HG03432 (cell line): ENCODE measurements at regions not wholly inside any gene's neighbourhood (a gene's known extent, or its start where the extent isn't known, plus 50 kb on each side); places are given as distances from the start of the nearest gene placed in this dataset.
"Not testable (repeated sequence)": the region's sequence is repeated elsewhere in the genome, so short reads cannot be mapped to it uniquely, and the experiment has no call there.

Experiments used
- ATAC-seq: cut with Tn5 transposase; IDR thresholded peaks from one replicate; pipeline ENCODE4 v1.9.1; 2021; ENCODE audit warnings: mild to moderate bottlenecking, moderate library complexity; ENCODE audit not compliant: unreplicated experiment

DNA sequence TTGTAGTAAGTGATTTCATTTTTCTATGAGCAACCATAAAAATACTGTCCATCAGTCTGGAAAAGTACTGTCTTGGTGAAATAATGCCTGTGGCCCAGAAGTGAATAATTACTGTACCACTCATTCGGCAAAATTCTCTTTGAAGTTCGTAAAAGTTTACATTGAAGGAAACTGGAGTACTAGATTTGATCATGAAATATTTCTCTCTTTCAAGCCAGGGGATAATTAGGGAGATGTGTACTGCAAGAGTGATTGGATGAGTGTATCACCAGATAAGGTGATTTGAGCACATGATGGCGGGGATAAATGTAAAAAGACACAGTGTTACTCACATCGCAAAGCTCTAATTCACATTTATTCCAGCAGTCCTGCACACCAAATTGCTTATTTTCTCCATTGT, 883.2 kb upstream of the PIK3C3 start:
- no peak for ATAC-seq

DNA sequence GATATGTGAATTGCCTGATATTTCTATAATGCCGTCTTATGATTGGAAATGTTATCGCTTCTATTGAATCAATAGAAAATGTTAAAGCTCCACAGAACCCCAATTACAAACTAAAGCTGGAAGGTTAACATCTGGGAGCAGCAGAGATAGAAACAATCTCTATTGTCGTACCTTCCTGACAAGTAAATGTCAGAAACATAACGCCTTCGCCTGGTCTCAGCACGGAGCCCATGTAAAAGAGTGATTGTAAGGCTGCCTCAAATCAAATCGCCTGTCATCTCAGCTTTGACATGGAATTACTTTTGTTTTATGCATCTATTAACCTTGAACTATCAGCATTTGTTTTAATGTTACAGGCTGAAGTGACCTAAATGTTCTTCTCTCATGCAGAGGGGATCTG, 885.9 kb upstream of the PIK3C3 start:
- no peak for ATAC-seq

DNA sequence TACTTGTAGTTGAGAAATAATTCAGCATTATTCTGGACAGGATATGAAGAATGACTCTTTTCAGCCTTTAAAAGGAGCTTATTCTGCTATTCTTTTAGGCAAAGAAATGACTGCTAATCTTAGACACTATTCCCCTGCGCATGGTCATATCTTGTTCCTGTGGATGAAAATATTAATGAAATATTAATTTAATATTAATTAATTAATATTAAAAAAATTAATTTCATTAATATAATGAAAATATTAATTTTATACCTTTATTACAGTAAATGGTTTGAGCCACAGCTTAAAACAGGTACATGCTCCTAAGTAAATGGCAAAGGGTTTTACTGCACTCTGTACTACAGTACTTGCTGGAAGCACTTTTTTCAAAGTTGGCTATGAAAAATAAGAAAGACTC, 890.1 kb upstream of the PIK3C3 start:
- no peak for ATAC-seq

DNA sequence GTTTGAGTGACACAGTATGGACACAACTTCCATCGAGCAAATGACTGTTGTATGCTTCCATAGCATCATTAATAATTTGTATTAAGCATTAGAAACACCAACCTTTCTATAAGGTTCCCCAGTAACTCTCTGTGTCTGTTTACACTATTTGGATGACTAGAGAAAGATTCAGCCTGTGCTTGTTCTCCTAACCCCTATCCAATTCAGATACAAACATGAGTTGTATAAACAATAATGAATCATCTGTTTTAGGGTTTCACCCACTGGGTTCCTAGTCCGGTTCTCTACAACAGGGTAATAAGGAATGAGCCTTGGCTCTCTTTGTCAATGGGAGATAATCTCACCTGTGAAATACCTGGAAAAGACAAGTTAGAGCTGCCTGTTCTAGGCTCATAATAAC, 894.1 kb upstream of the PIK3C3 start:
- ATAC-seq: no peak

DNA sequence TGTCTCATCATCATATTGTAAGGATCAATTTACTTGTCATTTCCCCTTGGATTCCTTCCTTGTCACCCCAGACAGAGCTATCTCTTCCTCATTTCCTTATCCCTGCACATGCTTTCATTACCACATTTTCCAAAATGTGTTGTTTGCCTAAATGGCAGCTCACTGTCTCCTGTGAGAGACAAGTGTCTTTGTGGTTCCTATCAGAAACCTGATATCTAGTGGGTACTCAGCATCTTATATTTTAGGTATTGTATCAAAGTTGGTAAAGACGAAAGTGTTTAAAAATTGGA, 896.0 kb upstream of the PIK3C3 start:
- ATAC-seq: no peak

DNA sequence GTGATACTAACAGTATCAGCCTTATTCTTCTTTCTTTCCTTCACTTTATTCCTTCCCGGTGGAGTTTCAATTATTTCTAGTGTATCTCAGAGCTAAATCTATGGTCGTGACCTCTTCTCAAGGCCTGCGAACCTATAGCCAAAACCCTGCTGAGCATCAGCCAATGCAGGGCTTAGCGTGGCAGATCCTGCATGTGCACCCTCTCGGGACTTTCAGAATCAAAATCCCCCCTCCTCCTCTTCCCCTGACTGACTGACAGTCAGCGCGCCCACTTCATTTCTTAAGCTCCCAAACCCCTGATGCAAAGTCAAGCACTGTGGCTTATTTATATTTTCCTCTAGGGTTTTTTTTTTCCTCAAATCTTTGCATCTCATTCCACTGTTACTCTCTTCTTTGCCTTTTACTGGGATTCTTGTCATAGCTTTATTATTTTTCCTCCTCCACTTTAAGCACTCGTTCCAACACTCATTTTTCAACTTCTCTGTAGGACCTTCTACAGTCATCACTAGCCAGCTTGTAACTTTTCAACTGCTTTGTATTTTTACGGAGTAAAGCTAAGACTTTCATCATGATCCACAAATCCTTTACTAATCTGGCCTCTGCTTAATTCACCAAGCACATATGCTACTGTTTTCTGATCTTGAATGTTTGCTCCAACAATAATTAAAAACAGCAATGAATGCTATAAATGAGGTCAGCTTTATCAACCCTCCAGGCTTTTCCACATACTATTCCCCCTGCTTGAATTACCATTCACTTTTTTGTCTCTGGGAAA, 896.5 kb upstream of the PIK3C3 start:
- ATAC-seq: no peak

DNA sequence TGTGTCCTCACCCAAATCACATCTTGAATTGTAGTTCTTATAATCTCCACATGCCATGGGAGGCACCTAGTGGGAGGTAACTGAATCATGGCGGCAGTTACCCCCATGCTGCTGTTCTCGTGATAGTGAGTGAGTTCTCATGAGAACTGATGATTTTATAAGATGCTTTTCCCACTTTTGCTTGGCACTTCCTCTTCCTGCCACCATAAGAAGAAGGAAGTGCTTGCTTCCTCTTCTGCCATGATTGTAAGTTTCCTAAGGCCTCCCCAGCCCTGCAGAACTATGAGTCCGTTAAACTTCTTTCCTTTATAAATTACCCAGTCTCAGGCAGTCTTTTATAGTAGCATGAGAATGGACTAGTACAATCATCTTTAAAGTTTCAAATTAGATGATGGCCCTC, 902.4 kb upstream of the PIK3C3 start:
- no peak for ATAC-seq

DNA sequence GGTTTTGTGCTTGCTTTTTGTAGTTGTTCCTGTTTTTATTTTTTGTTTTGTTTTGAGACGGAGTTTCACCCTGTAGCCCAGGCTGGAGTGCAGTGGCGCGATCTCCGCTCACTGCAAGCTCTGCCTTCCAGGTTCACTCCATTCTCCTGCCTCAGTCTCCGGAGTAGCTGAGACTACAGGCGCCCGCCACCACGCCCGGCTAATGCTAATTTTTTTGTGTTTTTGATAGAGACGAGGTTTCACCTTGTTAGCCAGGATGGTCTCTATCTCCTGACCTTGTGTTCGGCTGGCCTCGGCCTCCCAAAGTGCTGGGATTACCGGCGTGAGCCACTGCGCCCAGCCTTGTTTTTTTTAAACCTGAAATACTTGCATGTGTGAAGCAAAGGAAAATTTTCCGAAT, 908.8 kb upstream of the PIK3C3 start:
- ATAC-seq: not testable (repeated sequence)

DNA sequence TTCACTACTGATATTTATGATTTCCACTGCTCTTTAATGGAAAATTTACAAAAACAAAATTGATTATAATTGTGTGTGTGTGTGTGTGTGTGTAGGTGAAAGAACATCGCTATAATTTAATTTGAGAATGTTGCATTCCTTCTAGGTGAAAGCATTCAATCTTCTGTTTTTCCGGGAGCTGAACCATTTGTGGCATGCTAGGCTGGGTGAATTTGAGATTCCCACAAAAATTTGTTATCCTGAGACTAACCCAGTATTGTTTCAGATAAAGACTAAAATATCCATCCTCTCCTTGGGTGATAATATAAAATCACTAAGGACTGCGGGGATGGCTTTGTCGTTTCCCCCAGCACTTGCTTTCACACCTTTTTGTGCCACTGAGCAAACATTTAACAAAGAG, 911.2 kb upstream of the PIK3C3 start:
- no peak for ATAC-seq

DNA sequence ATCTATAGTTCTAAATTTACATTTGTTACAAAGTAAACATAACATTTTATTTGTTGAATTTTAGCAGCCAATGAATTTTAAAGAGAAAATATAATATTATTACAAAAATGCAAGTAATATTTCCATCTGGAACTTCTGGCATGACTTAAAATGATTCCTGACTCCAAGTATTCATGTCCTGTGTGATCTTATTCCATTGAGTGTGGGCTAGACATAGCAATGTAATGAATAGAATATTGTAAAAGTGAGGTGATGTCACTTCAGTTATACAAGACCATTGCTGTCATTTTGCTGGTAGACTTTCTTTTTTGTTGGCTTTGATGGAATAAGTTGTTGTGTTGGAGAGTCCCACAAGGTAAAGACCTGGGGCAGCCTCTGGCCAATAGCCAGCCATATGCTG, 912.2 kb upstream of the PIK3C3 start:
- no peak for ATAC-seq

DNA sequence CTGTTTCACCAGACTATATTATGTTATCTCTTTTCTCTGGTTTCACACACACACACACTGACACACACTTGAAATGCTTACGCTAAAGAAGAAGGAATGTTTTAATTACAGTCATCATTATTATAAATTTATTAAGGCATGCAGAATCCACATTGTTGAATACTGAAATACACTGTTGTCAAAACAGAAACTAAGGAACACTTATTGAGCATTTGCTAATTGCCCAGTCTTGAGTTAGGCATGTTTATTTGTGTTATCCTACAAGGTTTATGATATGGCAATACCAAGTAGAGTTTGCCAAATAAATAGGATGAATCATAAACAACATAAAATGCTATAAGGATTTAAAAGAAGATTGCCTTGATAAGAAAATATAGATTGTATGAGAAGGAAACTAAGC, 917.0 kb upstream of the PIK3C3 start:
- no peak for ATAC-seq

DNA sequence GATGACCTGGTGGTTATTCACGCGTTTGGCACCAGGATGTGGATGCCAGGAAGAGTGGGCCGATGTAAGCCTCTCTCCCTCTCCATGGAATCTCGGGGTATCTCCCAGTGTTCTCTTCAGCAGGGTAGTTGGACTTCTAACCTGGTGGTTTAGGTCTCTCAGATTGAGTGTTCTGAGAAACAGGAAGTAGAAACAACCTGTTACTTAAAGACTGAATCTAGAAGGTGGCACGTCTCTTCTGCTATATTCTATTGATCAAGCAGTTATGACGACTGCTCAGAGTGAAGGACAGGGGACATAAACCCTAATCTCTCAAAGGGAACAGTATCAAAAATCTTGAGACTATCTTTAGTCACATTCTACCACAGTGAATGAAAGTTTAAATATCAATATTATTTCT, 918.7 kb upstream of the PIK3C3 start:
- ATAC-seq: no peak

DNA sequence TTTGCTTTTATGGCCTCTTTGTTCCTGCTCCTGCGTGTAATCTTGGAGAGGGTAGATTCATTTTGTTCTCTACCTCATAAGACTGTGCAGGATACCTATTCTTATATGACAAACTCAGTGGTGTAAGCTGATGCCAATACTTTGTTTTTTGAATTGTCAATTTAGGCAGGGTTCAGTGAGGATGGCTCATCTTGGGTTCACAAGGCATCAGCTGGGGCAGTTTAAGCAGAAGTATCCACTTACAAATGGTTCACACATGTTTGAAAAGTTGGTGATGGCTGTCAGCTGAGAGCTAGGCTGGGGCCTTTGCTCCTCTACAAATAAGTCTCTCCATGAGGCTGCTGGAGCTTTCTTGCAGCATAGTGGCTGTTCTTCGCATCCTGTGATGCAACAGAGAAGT, 920.6 kb upstream of the PIK3C3 start:
- no peak for ATAC-seq

DNA sequence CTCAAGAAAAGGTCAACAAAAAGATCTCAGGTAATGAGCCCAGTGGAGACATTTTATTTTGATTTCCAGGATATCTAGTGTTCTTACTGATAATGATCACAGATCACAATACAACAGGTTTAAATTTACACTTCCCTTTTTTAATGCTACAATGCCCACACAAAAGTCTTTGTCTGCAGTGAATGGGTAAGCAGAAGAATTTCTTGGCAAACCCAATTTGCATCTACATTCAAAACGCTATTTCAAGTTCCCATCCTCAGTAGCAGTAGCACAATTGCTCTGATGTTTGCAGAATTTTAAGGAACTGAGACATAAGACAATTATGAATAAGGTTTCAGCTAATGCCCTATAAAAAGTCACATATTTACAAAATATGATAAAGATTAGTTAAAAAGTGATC, 929.4 kb upstream of the PIK3C3 start:
- peak; percentile 86 for ATAC-seq

DNA sequence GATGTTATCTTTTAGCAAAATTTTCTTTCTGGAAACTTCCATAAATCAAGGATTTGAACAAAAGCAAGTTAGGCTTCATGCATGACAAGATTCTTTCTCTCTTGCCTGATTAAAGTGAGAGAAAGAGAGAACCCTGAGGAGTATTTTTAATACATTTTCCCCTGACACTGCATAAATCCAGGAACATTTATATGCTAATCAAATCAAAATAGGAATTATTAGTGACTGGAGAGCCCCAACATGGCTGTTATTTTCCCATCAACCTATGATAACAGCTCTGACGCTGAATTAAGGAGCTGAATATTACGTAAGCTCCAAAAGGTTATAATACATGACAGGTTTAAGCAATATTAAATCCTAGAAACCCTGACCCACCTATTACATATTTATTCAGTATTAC, 930.2 kb upstream of the PIK3C3 start:
- ATAC-seq: no peak

DNA sequence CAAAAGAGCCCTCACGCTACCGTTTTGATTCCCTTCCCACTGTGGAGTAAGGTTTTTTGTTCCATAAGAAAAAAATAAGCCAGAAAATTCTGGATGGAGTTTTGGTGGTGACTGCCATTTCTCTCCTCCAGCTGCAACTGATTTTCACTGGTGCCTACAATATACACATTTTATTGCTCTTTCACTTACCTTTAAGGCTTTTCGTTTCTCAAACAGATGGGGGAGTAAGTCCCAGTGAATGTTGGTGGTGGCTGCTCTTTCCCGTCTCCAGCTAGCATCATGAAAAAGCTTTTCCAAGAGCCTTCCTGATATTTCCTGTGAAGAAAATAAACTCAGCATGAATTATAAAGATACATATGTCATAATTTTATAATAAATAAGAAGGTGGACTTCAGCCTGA, 932.5 kb upstream of the PIK3C3 start:
- ATAC-seq: no peak

DNA sequence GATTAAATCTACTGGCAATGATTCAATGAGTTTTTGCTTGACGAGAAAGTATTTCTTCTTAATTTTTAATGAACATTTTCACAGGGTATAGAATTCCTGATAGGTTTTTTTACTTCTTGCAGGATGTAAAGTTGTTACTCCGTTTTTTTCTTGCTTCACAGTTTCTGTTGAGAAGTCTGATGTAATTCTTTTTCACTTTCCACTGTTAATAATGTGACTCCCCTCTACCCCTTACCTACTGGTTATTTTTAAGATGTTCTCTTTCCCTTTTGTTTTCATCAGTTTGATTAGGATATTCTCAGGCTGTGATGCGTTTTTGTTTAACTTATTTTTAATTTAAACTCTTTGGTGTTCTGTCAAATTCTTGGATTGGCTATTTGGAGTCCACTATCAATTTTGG, 933.9 kb upstream of the PIK3C3 start:
- no peak for ATAC-seq

DNA sequence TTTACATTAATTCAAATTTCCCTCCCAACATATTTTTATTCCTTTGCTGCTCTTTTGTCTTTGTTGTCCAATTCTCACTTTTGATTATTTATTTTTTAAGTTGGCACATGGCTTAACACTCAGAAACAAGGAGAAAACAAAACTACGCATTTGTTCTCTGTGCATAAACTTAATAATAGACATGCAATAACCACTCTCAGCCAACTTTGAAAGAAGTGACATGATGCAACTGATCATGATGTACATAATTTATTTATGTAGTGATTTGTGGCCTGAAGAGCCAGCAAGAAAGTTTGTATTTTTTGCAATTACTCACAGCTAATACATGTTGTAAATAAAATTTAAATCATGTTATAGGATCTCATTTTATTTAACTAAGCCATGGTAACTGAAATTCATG, 942.8 kb upstream of the PIK3C3 start:
- no peak for ATAC-seq

DNA sequence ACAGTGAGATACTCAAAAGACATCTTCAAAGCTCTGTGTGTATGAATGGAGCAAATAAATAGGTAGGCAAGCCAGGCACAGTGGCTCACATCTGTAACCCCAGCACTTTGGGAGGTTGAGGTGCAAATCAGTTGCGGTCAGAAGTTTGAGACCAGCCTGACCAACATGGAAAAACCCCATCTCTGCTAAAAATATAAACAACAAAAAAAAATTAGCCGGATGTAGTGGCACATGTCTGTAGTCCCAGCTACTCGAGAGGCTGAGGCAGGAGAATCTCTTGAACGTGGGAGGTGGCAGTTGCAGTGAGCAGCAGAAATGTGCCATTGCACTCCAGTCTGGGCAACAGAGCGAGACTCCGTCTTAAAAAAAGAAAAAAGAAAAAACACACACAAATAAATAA, 945.1 kb upstream of the PIK3C3 start:
- peak; percentile 81 for ATAC-seq

DNA sequence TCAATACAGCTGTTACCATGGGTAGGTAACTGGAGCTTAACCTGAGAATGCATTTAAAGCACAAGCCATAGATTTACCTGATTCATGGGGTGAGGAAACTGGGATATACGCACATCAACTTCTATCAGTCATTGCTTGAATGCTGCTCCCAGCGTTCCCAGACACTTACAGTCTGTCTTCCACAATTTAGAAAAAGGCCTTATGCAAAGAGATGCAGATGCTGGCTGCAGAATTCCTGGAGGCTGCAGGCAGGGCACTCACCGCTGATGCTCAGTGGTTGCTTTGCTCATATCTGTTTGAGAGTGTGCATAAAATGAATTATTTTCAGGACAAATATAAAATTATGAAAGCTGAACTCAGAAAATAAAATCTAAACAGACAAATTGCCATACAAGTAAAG, 950.7 kb upstream of the PIK3C3 start:
- no peak for ATAC-seq

DNA sequence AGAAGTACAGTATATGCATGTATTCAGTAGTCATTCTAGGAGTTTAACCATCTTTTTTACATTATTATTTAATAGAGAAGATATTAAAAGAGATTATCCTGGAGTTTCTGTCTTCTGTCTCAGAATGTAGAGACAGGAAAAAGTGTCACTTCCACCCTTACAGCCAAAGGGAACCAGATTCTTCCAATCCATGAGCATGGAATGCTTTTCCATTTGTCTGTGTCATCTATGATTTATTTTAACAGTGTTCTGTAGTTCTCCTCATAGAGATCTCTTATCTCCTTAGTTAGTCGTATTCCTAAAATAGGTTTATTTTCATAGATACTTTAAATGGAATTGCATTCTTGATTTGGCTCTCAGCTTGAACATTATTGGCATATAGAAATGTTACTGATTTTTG, 959.5 kb upstream of the PIK3C3 start:
- ATAC-seq: no peak

DNA sequence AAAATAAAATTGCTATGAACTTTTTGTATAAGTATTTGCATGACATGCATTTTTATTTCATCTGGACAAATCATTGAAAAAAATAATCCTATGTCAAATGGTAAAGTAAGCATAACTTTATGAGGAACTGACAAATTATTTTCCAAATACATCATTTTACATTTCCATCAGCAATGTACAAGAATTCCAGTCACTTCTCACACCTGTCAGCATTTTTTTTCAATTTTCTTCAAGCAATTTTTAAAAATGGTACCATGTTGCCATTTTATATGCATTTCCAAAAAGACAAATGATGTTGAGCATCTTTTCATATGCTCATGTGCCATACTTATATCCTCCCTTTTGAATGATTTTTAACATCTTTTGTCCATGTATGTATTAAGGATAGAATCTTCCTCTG, 961.7 kb upstream of the PIK3C3 start:
- no peak for ATAC-seq

DNA sequence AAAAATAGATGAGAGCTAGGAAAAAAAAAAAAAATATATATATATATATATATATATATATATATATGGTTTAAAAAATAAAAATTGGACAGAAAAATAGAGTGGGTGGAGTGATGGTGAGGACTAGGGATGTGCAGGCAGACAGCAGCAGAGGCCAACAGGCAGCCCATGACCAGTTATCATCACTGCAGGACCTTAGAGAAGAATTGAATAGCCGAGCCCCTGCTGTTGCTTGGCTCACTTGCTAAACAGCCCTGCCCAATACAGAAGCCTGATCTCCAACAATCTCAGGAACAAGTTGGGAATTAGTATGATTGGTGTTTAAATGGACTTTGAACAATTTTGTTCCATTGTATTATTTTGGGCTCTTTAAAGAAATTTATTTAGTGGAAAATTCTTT, 967.5 kb upstream of the PIK3C3 start:
- no peak for ATAC-seq

DNA sequence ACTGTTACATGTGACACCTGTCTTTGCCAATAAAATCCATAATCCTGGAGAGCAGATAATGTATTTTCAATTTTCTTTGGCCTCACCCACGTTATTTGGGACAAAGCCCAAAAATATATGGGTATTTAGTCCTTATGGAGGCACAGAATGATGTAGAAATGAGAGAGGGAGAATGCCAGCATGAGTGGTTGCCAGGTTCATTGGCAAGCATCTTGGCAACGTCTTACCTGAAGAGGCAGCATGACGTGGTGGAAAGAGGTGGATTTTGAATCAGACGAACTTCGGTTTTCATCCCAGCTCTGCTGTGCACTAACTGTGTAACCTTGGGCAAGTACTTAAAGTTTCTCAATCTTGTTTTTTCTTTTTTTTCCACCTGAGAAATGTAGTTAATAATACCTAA, 969.6 kb upstream of the PIK3C3 start:
- ATAC-seq: no peak
